ENCODE measurements at regions not wholly inside any gene's neighbourhood (a gene's known extent, or its start where the extent isn't known, plus 50 kb on each side); places are given as distances from the start of the nearest gene placed in this dataset.
"Not testable (repeated sequence)": the region's sequence is repeated elsewhere in the genome, so short reads cannot be mapped to it uniquely, and the experiment has no call there.

DNA sequence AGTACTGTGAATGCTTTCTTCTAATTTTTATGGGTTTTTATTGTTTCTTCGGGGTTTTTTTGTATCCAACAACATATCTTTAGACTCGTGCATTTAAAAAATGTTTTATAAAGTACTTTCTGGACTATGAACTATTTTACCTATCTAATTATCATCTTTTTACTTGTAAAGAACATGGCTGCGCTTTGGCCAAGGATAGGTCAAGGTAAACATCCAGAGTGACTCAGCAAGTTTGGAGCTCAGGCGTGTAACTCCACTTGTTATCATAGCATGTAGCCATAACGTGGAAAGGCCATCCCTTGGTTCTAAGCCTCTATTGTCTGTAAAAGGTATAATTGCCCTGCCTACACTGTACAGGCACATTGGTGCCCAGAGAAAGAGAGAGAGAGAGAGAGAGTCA, 818.0 kb upstream of the GOT2 start:
- no peak for DNase-seq

DNA sequence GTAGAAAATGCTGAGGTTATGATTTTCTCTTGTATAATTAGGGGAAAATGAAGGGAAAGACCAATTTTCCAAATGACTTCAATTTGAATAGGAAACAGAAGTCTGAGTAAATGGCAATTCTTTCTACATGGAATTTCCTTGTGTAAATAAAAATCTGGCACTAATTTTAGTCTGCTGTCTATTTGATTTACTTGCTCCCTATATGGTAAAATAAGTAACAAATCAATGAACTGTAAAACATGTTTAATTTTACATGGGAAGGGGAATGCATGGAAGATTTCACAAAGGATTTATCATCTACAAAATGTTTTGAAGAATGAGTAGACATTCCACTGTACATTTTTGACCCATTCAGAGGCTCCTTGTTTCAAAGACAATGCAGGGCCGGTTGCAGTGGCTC, 811.6 kb upstream of the GOT2 start:
- H3K36me3 Mint-ChIP-seq, result no peaks in the 10 kb centered on the region
- no peak overlapping the region for H3K4me3 Mint-ChIP-seq
- peaks cover 2 to 30% (median 17%) of the 10 kb centered on the region in 8 donors for H3K9me3 Mint-ChIP-seq
- no peaks in the 10 kb centered on the region for H3K9me3 ChIP-seq (ENCODE audit: control insufficient read depth in 1 of 2, low read length in 2 of 2)
- H3K4me3 ChIP-seq (ENCODE audit: low read length in 2 of 2), result no peak overlapping the region
- CTCF ChIA-PET (ENCODE audit: partially characterized antibody), result no interaction called here
- H3K4me1 ChIP-seq (ENCODE audit: insufficient read depth, low read length), result no peaks in the 10 kb centered on the region
- no peak for DNase-seq
- no peak overlapping the region for H3K27ac ChIP-seq (ENCODE audit: low read depth, low read length)
- H3K27me3 ChIP-seq (ENCODE audit: insufficient read depth, low read length), result no peaks in the 10 kb centered on the region
- H3K27me3 Mint-ChIP-seq, result no peaks in the 10 kb centered on the region
- no peaks in the 10 kb centered on the region for H3K4me1 Mint-ChIP-seq
- intact Hi-C loops (cut with micrococcal nuclease), result no loop called here
- H3K36me3 ChIP-seq (ENCODE audit: insufficient read depth, low read length), result no peaks in the 10 kb centered on the region
- no peak overlapping the region for H3K27ac Mint-ChIP-seq
- POLR2A ChIA-PET (ENCODE audit: partially characterized antibody), result no interaction called here

More for the DNA sequence above, 818.0 kb upstream of the GOT2 start:
- no peak overlapping the region for H3K27ac Mint-ChIP-seq
- H3K4me3 Mint-ChIP-seq, result no peak overlapping the region
- H3K4me3 ChIP-seq (ENCODE audit: low read length in 2 of 2), result no peak overlapping the region
- peaks cover 2 to 34% (median 18%) of the 10 kb centered on the region in 8 donors for H3K9me3 Mint-ChIP-seq
- no peaks in the 10 kb centered on the region for H3K27me3 Mint-ChIP-seq
- no peaks in the 10 kb centered on the region for H3K4me1 ChIP-seq (ENCODE audit: insufficient read depth, low read length)
- H3K36me3 ChIP-seq (ENCODE audit: insufficient read depth, low read length), result no peaks in the 10 kb centered on the region
- H3K27ac ChIP-seq (ENCODE audit: low read depth, low read length), result no peak overlapping the region
- H3K9me3 ChIP-seq (ENCODE audit: control insufficient read depth in 1 of 2, low read length in 2 of 2), result no peaks in the 10 kb centered on the region
- H3K4me1 Mint-ChIP-seq, result no peaks in the 10 kb centered on the region
- intact Hi-C loops (cut with micrococcal nuclease), result no loop called here
- no peaks in the 10 kb centered on the region for H3K27me3 ChIP-seq (ENCODE audit: insufficient read depth, low read length)
- POLR2A ChIA-PET (ENCODE audit: partially characterized antibody), result no interaction called here
- H3K36me3 Mint-ChIP-seq, result peaks cover 0 to 4% of the 10 kb centered on the region in 2 donors
- CTCF ChIA-PET (ENCODE audit: partially characterized antibody), result no interaction called here

DNA sequence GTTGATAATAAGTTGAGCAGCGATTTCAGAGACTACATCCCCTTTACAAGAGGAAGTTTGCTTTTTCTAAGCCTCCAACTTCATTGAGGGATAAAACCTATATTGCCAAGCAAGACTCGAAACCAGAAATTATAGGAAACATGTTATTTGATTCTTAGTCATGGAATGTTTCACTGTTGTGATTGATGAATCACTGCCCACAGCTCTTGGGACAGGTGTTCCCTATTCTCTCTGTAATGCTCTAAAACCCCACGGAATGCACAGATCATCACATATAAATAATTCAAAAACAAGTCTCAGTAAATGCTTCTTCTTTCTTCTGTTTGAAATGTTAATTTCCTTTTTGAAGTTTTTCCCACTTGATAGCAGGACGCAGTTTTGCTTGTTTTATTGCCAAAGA, 809.5 kb upstream of the GOT2 start:
- Mint-ChIP-seq H3K4me3 (no peak overlapping the region), H3K27me3 (no peaks in the 10 kb centered on the region), H3K9me3 (peaks cover 4 to 27% (median 16%) of the 10 kb centered on the region in 8 donors), H3K4me1 (no peaks in the 10 kb centered on the region), H3K36me3 (no peaks in the 10 kb centered on the region), H3K27ac (no peak overlapping the region)
- no peaks in the 10 kb centered on the region for H3K9me3 ChIP-seq (ENCODE audit: control insufficient read depth in 1 of 2, low read length in 2 of 2)
- ChIA-PET POLR2A (ENCODE audit: partially characterized antibody) (no interaction called here), CTCF (ENCODE audit: partially characterized antibody) (no interaction called here)
- H3K4me1 ChIP-seq (ENCODE audit: insufficient read depth, low read length), result no peaks in the 10 kb centered on the region
- no peaks in the 10 kb centered on the region for H3K27me3 ChIP-seq (ENCODE audit: insufficient read depth, low read length)
- no peak overlapping the region for H3K27ac ChIP-seq (ENCODE audit: low read depth, low read length)
- DNase-seq, result no peak
- H3K36me3 ChIP-seq (ENCODE audit: insufficient read depth, low read length), result no peaks in the 10 kb centered on the region
- intact Hi-C loops (cut with micrococcal nuclease), result no loop called here
- no peak overlapping the region for H3K4me3 ChIP-seq (ENCODE audit: low read length in 2 of 2)

DNA sequence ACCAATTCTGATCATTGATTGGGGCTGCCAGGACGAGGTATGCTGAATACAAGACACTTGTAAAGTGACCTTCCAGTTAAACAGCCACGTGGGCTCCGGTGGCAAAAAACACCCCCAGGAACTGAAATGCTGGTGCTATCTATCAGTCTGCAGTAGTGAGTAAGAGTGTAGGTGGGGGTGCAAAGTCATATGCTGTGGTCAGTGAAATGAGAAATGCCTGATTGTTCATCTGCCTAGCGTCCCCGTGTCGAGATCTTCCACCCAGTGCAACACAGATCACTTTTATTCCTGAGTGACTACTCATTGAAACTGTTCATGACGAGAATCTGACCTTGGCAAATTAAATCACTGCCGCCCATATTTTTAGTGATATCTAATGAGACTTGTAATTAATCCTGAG, 806.5 kb upstream of the GOT2 start:
- no peak overlapping the region for H3K4me3 ChIP-seq (ENCODE audit: low read length in 2 of 2)
- intact Hi-C loops (cut with micrococcal nuclease), result no loop called here
- H3K27ac ChIP-seq (ENCODE audit: low read depth, low read length), result no peak overlapping the region
- H3K9me3 ChIP-seq (ENCODE audit: control insufficient read depth in 1 of 2, low read length in 2 of 2), result no peaks in the 10 kb centered on the region
- no peaks in the 10 kb centered on the region for H3K36me3 ChIP-seq (ENCODE audit: insufficient read depth, low read length)
- ChIA-PET POLR2A (ENCODE audit: partially characterized antibody) (no interaction called here), CTCF (ENCODE audit: partially characterized antibody) (no interaction called here)
- H3K36me3 Mint-ChIP-seq, result no peaks in the 10 kb centered on the region
- H3K27me3 ChIP-seq (ENCODE audit: insufficient read depth, low read length), result no peaks in the 10 kb centered on the region
- no peaks in the 10 kb centered on the region for H3K27me3 Mint-ChIP-seq
- H3K27ac Mint-ChIP-seq, result no peak overlapping the region
- peaks cover 2 to 27% (median 14%) of the 10 kb centered on the region in 8 donors for H3K9me3 Mint-ChIP-seq
- H3K4me3 Mint-ChIP-seq, result no peak overlapping the region
- no peaks in the 10 kb centered on the region for H3K4me1 ChIP-seq (ENCODE audit: insufficient read depth, low read length)
- H3K4me1 Mint-ChIP-seq, result no peaks in the 10 kb centered on the region
- DNase-seq, result no peak

DNA sequence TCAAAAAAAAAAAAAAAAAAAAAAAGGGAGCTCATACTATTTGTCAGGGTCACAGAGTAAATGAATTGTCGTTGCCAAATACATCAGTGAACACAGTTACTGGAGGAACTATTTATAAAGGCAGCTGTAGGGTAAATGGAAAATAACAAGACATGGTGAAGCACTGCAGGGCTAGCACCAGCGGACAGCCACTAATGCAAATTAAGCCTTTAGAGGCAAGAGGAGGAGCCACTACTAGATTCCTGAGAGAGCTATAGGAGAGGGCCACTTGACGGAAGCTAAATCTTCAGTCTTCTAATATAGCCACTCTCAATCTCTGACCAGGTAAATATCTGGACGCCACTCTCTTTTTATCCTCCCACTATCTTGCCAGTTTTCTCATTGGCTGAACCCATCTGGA, 801.2 kb upstream of the GOT2 start:
- no peaks in the 10 kb centered on the region for H3K4me1 ChIP-seq (ENCODE audit: insufficient read depth, low read length)
- Mint-ChIP-seq H3K4me3 (no peak overlapping the region), H3K27me3 (no peaks in the 10 kb centered on the region), H3K9me3 (peaks cover 2 to 26% (median 17%) of the 10 kb centered on the region in 8 donors), H3K4me1 (no peaks in the 10 kb centered on the region), H3K36me3 (no peaks in the 10 kb centered on the region), H3K27ac (no peak overlapping the region)
- H3K36me3 ChIP-seq (ENCODE audit: insufficient read depth, low read length), result no peaks in the 10 kb centered on the region
- H3K9me3 ChIP-seq (ENCODE audit: control insufficient read depth in 1 of 2, low read length in 2 of 2), result no peaks in the 10 kb centered on the region
- DNase-seq, result no peak
- no peaks in the 10 kb centered on the region for H3K27me3 ChIP-seq (ENCODE audit: insufficient read depth, low read length)
- intact Hi-C loops (cut with micrococcal nuclease), result no loop called here
- ChIA-PET POLR2A (ENCODE audit: partially characterized antibody) (no interaction called here), CTCF (ENCODE audit: partially characterized antibody) (no interaction called here)
- H3K4me3 ChIP-seq (ENCODE audit: low read length in 2 of 2), result no peak overlapping the region
- H3K27ac ChIP-seq (ENCODE audit: low read depth, low read length), result no peak overlapping the region

DNA sequence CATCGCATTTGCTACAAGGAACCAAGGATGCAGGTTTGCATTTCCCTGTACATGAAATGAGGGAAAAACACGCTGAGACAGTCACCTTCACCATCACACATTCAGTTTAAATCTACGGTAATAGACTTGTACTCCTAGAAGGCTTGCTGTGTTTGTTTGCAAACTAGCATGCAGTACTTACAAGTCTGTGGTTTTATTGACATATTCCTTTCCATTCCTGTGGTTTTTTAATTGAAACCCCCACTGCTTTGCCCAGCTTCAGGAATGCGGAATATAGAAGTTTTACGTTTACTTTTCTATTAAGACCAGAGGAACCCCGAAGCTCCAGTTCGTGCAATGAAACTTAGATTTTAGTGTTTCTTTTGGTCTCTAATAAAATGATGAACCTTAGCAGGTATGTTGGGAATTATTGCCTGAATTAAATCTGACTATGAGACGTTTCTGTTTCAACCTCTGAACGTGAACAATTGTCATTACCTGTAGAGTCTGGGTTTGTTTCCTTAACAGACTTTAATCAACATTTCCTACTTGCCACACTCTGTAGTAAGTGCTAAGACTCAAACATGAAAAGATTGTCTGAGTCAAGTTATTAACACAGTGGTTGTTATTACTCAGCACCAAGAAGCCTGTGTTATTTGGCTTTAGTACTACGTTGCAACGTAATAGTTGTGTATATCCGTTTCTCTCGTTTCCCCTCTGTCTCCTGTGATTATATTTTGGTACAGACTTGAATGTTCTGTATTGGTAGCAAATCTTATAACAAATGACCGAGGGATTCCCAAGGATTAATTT, 793.3 kb upstream of the GOT2 start:
- intact Hi-C loops (cut with micrococcal nuclease), result no loop called here
- no peaks in the 10 kb centered on the region for H3K27me3 Mint-ChIP-seq
- Histone ChIP-seq H3K27me3 (ENCODE audit: insufficient read depth, low read length) (no peaks in the 10 kb centered on the region), H3K27ac (ENCODE audit: low read depth, low read length) (no peak overlapping the region), H3K9me3 (ENCODE audit: control insufficient read depth in 1 of 2, low read length in 2 of 2) (no peaks in the 10 kb centered on the region), H3K4me3 (ENCODE audit: low read length in 2 of 2) (no peak overlapping the region), H3K4me1 (ENCODE audit: insufficient read depth, low read length) (no peaks in the 10 kb centered on the region), H3K36me3 (ENCODE audit: insufficient read depth, low read length) (no peaks in the 10 kb centered on the region)
- POLR2A ChIA-PET (ENCODE audit: partially characterized antibody), result no interaction called here
- no peak for DNase-seq
- no peak overlapping the region for H3K27ac Mint-ChIP-seq
- H3K36me3 Mint-ChIP-seq, result no peaks in the 10 kb centered on the region
- no peak overlapping the region for H3K4me3 Mint-ChIP-seq
- no peaks in the 10 kb centered on the region for H3K4me1 Mint-ChIP-seq
- peaks cover 2 to 12% (median 5%) of the 10 kb centered on the region in 8 donors for H3K9me3 Mint-ChIP-seq
- CTCF ChIA-PET (ENCODE audit: partially characterized antibody), result no interaction called here

DNA sequence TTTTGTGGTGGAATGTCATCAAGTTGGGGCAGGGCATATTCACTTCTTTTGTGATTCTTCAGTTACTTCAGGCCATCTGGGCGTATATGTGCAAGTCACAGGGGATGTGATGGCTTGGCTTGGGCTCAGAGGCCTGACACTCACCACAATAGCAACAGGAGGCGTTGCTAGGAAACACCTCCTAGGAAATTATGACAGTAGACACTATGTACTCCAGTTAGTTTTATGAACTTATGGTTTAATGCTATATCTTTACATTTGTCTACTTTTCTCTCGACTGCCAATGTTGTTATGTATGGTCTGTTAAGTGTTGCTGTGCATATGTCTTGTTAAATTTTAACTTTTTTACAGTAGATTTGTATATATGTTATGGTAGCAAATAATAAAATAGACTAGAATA, 788.7 kb upstream of the GOT2 start:
- intact Hi-C loops (cut with micrococcal nuclease), result no loop called here
- Histone ChIP-seq H3K27me3 (ENCODE audit: insufficient read depth, low read length) (no peaks in the 10 kb centered on the region), H3K4me1 (ENCODE audit: insufficient read depth, low read length) (no peaks in the 10 kb centered on the region), H3K36me3 (ENCODE audit: insufficient read depth, low read length) (no peaks in the 10 kb centered on the region), H3K4me3 (ENCODE audit: low read length in 2 of 2) (no peak overlapping the region), H3K27ac (ENCODE audit: low read depth, low read length) (no peak overlapping the region), H3K9me3 (ENCODE audit: control insufficient read depth in 1 of 2, low read length in 2 of 2) (no peaks in the 10 kb centered on the region)
- ChIA-PET POLR2A (ENCODE audit: partially characterized antibody) (no interaction called here), CTCF (ENCODE audit: partially characterized antibody) (no interaction called here)
- no peak for DNase-seq
- Mint-ChIP-seq H3K9me3 (peaks cover 8 to 28% (median 16%) of the 10 kb centered on the region in 8 donors), H3K27ac (no peak overlapping the region), H3K4me1 (no peaks in the 10 kb centered on the region), H3K36me3 (no peaks in the 10 kb centered on the region), H3K27me3 (no peaks in the 10 kb centered on the region), H3K4me3 (no peak overlapping the region)

DNA sequence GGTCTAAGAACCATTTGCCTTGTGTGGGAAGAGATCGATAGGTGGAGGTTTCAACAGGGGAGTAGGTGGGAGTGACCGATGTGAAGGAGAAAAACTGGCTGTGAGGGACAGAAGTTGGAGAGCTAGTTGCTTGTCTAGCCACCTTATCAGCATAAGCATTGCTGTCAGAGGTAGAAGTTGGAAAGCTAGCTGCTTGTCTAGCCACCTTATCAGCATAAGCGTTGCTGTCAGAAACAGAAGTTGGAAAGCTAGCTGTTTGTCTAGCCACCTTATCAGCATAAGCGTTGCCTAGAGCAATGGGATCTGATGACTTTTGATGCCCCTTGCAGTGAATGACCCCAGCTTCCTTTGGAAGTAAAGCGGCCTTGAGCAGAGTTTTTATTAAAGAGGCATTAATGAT, 784.6 kb upstream of the GOT2 start:
- H3K4me1 Mint-ChIP-seq; H3K27ac ChIP-seq (ENCODE audit: low read depth, low read length); H3K36me3 Mint-ChIP-seq; H3K36me3 ChIP-seq (ENCODE audit: insufficient read depth, low read length); H3K9me3 ChIP-seq (ENCODE audit: control insufficient read depth in 1 of 2, low read length in 2 of 2); H3K4me3 ChIP-seq (ENCODE audit: low read length in 2 of 2); H3K4me3 Mint-ChIP-seq; H3K27me3 ChIP-seq (ENCODE audit: insufficient read depth, low read length); POLR2A ChIA-PET (ENCODE audit: partially characterized antibody); H3K27ac Mint-ChIP-seq; DNase-seq; intact Hi-C loops (cut with micrococcal nuclease); H3K4me1 ChIP-seq (ENCODE audit: insufficient read depth, low read length); CTCF ChIA-PET (ENCODE audit: partially characterized antibody); H3K27me3 Mint-ChIP-seq: not testable (repeated sequence)
- peaks cover 11 to 48% (median 33%) of the 10 kb centered on the region in 8 donors for H3K9me3 Mint-ChIP-seq

Measured in CD4-positive, alpha-beta memory T cell (primary cell).